Activated naive CD4-positive, alpha-beta T cell treated with Interleukin-2 at 50 U/mL for 16 hours (primary cell): ENCODE measurements at regions not wholly inside any gene's neighbourhood (a gene's known extent, or its start where the extent isn't known, plus 50 kb on each side); places are given as distances from the start of the nearest gene placed in this dataset.
"Not testable (repeated sequence)": the region's sequence is repeated elsewhere in the genome, so short reads cannot be mapped to it uniquely, and the experiment has no call there.

Experiments
- DNase-seq: peaks from one replicate; pipeline ENCODE4 v3.0.0-alpha.2; 2020

GRCh38 chr6:33892581-33893346 lies 89.0 kb upstream of the MLN start:
- no peak for DNase-seq

- no peak for DNase-seq
Observed at GRCh38 chr6:33888664-33889200, 84.9 kb upstream of the MLN start.

GRCh38 chr6:33888183-33888582 lies 84.4 kb upstream of the MLN start:
- no peak for DNase-seq

GRCh38 chr6:33886673-33887144 lies 82.9 kb upstream of the MLN start:
- peak; percentile 23 for DNase-seq

- DNase-seq = no peak
Observed at GRCh38 chr6:33885132-33886057, 81.6 kb upstream of the MLN start.

- not testable (repeated sequence) for DNase-seq
Observed at GRCh38 chr6:33883621-33884020, 79.8 kb upstream of the MLN start.

GRCh38 chr6:33882154-33882553 lies 78.4 kb upstream of the MLN start:
- DNase-seq = no peak

GRCh38 chr6:33880766-33881165 lies 77.0 kb upstream of the MLN start:
- no peak for DNase-seq

GRCh38 chr6:33880104-33880678 lies 76.4 kb upstream of the MLN start:
- DNase-seq = no peak

- DNase-seq = no peak
Observed at GRCh38 chr6:33878562-33878961, 74.8 kb upstream of the MLN start.

- no peak for DNase-seq
Observed at GRCh38 chr6:33877982-33878535, 74.3 kb upstream of the MLN start.

- DNase-seq = no peak
Observed at GRCh38 chr6:33875696-33876095, 71.9 kb upstream of the MLN start.

- no peak for DNase-seq
Observed at GRCh38 chr6:33875141-33875581, 71.4 kb upstream of the MLN start.

- DNase-seq = no peak
Observed at GRCh38 chr6:33874136-33874760, 70.4 kb upstream of the MLN start.

- DNase-seq = no peak
Observed at GRCh38 chr6:33872761-33873160, 69.0 kb upstream of the MLN start.

- no peak for DNase-seq
Observed at GRCh38 chr6:33869826-33870423, 66.1 kb upstream of the MLN start.

- no peak for DNase-seq
Observed at GRCh38 chr6:33869121-33869520, 65.3 kb upstream of the MLN start.

- no peak for DNase-seq
Observed at GRCh38 chr6:33868141-33868540, 64.3 kb upstream of the MLN start.

- no peak for DNase-seq
Observed at GRCh38 chr6:33865478-33866077, 61.8 kb upstream of the MLN start.

GRCh38 chr6:33863723-33864440 lies 60.1 kb upstream of the MLN start:
- DNase-seq = no peak

GRCh38 chr6:33863084-33863483 lies 59.3 kb upstream of the MLN start:
- DNase-seq = no peak
